Fibroblast of peridontal ligament (primary cell): ENCODE measurements at regions not wholly inside any gene's neighbourhood (a gene's known extent, or its start where the extent isn't known, plus 50 kb on each side); places are given as distances from the start of the nearest gene placed in this dataset.
"Not testable (repeated sequence)": the region's sequence is repeated elsewhere in the genome, so short reads cannot be mapped to it uniquely, and the experiment has no call there.

Experiments
- DNase-seq: peaks from one replicate; pipeline ENCODE4 v3.0.0-alpha.2; 2010; ENCODE audit errors: extremely low read depth

- DNase-seq = not testable (repeated sequence)
Measured at GRCh38 chr1:242912855-242913254, 342.2 kb downstream of the CEP170 start.

- not testable (repeated sequence) for DNase-seq
Measured at GRCh38 chr1:242900558-242900957, 354.5 kb downstream of the CEP170 start.

- no peak for DNase-seq
Measured at GRCh38 chr1:242890192-242890741, 364.8 kb downstream of the CEP170 start.

GRCh38 chr1:242886137-242886536 lies 361.6 kb upstream of the PLD5 start:
- no peak for DNase-seq

- not testable (repeated sequence) for DNase-seq
Measured at GRCh38 chr1:242880022-242880421, 355.5 kb upstream of the PLD5 start.

- DNase-seq = no peak
Measured at GRCh38 chr1:242877743-242878142, 353.2 kb upstream of the PLD5 start.

GRCh38 chr1:242877229-242877628 lies 352.7 kb upstream of the PLD5 start:
- DNase-seq = no peak

GRCh38 chr1:242876030-242876429 lies 351.5 kb upstream of the PLD5 start:
- no peak for DNase-seq

GRCh38 chr1:242873661-242874060 lies 349.2 kb upstream of the PLD5 start:
- no peak for DNase-seq

- DNase-seq = no peak
Measured at GRCh38 chr1:242872521-242872920, 348.0 kb upstream of the PLD5 start.

GRCh38 chr1:242871471-242872030 lies 347.1 kb upstream of the PLD5 start:
- DNase-seq = no peak

- DNase-seq = no peak
Measured at GRCh38 chr1:242870966-242871365, 346.5 kb upstream of the PLD5 start.

GRCh38 chr1:242856289-242856688 lies 331.8 kb upstream of the PLD5 start:
- no peak for DNase-seq

GRCh38 chr1:242854466-242854865 lies 330.0 kb upstream of the PLD5 start:
- DNase-seq = no peak

GRCh38 chr1:242847390-242847993 lies 323.0 kb upstream of the PLD5 start:
- peak; percentile 25 for DNase-seq

GRCh38 chr1:242842094-242842493 lies 317.6 kb upstream of the PLD5 start:
- no peak for DNase-seq

GRCh38 chr1:242839101-242839500 lies 314.6 kb upstream of the PLD5 start:
- no peak for DNase-seq

- no peak for DNase-seq
Measured at GRCh38 chr1:242836423-242836822, 311.9 kb upstream of the PLD5 start.

GRCh38 chr1:242828828-242829227 lies 304.3 kb upstream of the PLD5 start:
- no peak for DNase-seq

GRCh38 chr1:242828199-242828598 lies 303.7 kb upstream of the PLD5 start:
- DNase-seq = no peak

- DNase-seq = peak; percentile 30
Measured at GRCh38 chr1:242827538-242827937, 303.0 kb upstream of the PLD5 start.

- peak; percentile 39 for DNase-seq
Measured at GRCh38 chr1:242826701-242827336, 302.3 kb upstream of the PLD5 start.

GRCh38 chr1:242824435-242824834 lies 299.9 kb upstream of the PLD5 start:
- peak; percentile 59 for DNase-seq
